GM10266 (cell line): ENCODE measurements at regions not wholly inside any gene's neighbourhood (a gene's known extent, or its start where the extent isn't known, plus 50 kb on each side); places are given as distances from the start of the nearest gene placed in this dataset.

Source experiments
- DNase-seq: peaks from one replicate; pipeline ENCODE4 v3.0.0; 2012; ENCODE audit errors: extremely low spot score
- CTCF ChIP-seq: IDR thresholded peaks from 2 replicates; pipeline ENCODE4 v1.5.1; 2012; ENCODE audit warnings: mild to moderate bottlenecking, low read depth; ENCODE audit not compliant: control insufficient read depth, insufficient read depth; ENCODE audit errors: missing control alignments

- DNase-seq = no peak
- no peak for TF ChIP-seq CTCF
Measured at GRCh38 chr5:51650824-51651223, 267.6 kb downstream of the ISL1 start.

GRCh38 chr5:51651476-51651875 is 268.2 kb downstream of the ISL1 start:
- no peak for TF ChIP-seq CTCF
- no peak for DNase-seq

GRCh38 chr5:51651889-51652288 is 268.6 kb downstream of the ISL1 start:
- DNase-seq = no peak
- TF ChIP-seq CTCF = no peak

GRCh38 chr5:51652980-51653379 is 269.7 kb downstream of the ISL1 start:
- no peak for DNase-seq
- no peak for TF ChIP-seq CTCF

- DNase-seq = no peak
- no peak for TF ChIP-seq CTCF
Measured at GRCh38 chr5:51657340-51658240, 274.3 kb downstream of the ISL1 start.

GRCh38 chr5:51661646-51662265 is 278.5 kb downstream of the ISL1 start:
- DNase-seq = no peak

More at GRCh38 chr5:51661646-51662265, 278.5 kb downstream of the ISL1 start:
- no peak for TF ChIP-seq CTCF
